GM21381 (cell line): ENCODE measurements at regions not wholly inside any gene's neighbourhood (a gene's known extent, or its start where the extent isn't known, plus 50 kb on each side); places are given as distances from the start of the nearest gene placed in this dataset.
"Not testable (repeated sequence)": the region's sequence is repeated elsewhere in the genome, so short reads cannot be mapped to it uniquely, and the experiment has no call there.

Experiments
- ATAC-seq: cut with Tn5 transposase; IDR thresholded peaks from one replicate; pipeline ENCODE4 v1.9.1; 2021; ENCODE audit warnings: mild to moderate bottlenecking, moderate library complexity; ENCODE audit not compliant: unreplicated experiment

GRCh38 chr3:29171043-29171990 is 109.6 kb upstream of the RBMS3 start:
- ATAC-seq: no peak

GRCh38 chr3:29176501-29176900 is 104.4 kb upstream of the RBMS3 start:
- ATAC-seq: no peak

- ATAC-seq: no peak
These were observed 101.8 kb upstream of the RBMS3 start for GRCh38 chr3:29178809-29179793.

DNA sequence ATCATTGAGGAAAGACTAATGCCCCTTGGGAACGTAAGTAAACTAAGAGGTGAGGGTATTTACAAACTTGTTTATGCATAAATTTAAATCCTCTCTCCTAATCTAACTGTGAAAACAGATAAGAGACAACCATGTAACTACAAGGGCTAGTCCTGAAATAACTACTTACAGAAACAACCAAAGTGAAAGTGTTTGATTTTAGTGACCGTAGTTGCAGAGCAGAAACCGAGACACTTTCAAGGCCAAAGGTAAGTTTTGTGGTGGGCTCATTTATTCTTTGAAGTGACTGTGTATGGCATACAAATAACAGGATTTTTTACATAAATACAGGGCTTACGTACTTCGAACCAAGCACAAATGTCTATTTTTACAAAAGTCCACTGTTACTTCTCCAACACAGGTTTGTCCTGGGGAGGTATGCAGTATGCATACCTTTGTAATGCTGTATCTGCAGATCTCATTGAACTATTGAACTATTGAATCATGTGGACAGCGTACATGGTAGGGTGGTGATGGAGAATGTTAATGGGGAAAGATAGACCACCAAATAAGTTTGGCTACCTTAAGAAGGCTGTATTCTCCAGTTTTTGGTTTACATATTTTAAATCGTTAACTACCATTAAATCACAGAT is 99.6 kb upstream of the RBMS3 start:
- no peak for ATAC-seq

- no peak for ATAC-seq
These were observed 99.0 kb upstream of the RBMS3 start for GRCh38 chr3:29181872-29182271.

GRCh38 chr3:29182828-29183227 is 98.0 kb upstream of the RBMS3 start:
- not testable (repeated sequence) for ATAC-seq

- no peak for ATAC-seq
These were observed 97.4 kb upstream of the RBMS3 start for GRCh38 chr3:29183346-29184087.

DNA sequence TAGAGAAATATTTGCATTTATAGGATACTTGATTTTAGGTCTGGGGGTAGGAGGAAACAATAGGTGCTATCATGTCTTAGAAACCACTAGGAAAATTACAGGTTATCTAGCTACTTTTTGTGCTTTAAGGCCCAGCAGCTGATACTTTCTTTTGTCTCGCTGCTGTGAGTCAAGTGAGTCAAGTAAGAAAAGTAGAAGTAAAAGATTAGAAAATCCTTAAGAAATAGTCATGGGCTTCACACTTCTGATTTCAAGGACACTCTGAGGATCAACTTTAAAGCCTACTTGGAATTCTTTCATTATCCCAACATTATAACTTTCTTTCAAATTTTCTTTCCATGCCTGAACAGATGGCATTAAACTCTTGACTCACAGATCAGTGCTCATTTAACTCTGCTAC is 95.2 kb upstream of the RBMS3 start:
- ATAC-seq: no peak

GRCh38 chr3:29186131-29186599 is 94.7 kb upstream of the RBMS3 start:
- no peak for ATAC-seq

GRCh38 chr3:29186982-29187725 is 93.7 kb upstream of the RBMS3 start:
- no peak for ATAC-seq

- no peak for ATAC-seq
These were observed 91.5 kb upstream of the RBMS3 start for GRCh38 chr3:29189328-29189727.

- ATAC-seq: no peak
These were observed 86.7 kb upstream of the RBMS3 start for GRCh38 chr3:29194139-29194538.

DNA sequence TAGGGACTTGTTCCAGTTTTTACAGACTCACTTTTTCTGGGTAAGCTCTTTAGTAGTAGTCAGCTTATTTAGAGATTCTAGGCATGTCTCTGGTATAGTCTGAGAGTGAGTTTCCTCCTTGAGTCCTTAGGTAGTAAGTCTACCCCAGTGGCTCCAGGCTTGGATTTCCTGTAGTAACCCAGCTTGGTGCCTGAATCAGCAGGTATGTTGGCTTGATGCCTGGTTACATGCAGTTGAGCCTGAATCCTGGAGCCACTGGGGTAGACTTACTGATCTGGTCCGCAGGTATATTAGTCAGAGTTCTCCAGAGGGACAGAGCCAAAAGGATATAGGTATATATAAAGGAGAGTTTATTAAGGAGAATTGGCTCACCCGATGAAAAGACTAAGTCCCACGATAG is 85.8 kb upstream of the RBMS3 start:
- no peak for ATAC-seq

- no peak for ATAC-seq
These were observed 79.3 kb upstream of the RBMS3 start for GRCh38 chr3:29201604-29202003.

GRCh38 chr3:29202378-29202777 is 78.5 kb upstream of the RBMS3 start:
- ATAC-seq: no peak

GRCh38 chr3:29203851-29204250 is 77.0 kb upstream of the RBMS3 start:
- no peak for ATAC-seq

- ATAC-seq: no peak
These were observed 73.4 kb upstream of the RBMS3 start for GRCh38 chr3:29207427-29207826.

DNA sequence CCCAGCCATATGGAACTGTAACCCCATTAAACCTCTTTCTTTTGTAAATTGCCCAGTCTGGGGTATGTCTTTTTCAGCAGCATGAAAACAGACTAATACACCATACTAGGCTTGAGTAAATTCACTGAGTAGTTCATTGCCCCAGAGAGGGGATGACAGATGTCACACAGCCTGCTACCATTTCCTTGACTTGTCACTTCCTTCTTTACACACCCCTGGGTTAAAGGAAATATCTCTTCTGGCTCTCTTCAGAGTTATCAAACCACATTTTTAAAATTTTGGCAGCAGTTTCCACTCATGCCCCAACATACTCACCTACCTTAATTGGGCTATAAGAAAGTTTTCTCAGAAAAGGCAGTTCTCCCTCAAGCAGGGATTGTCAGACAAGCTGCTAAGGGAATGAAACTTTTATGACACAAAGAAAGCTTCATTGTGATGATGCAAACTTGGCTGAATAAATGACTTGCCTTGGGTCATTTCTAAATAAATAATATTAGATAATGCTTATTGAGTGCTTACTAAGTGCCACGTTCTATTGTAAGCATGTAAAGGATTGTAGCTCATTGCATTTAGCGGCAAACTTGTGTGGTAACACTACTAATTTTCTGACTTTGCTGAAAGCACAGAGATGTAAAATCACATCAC is 68.0 kb upstream of the RBMS3 start:
- ATAC-seq: no peak

DNA sequence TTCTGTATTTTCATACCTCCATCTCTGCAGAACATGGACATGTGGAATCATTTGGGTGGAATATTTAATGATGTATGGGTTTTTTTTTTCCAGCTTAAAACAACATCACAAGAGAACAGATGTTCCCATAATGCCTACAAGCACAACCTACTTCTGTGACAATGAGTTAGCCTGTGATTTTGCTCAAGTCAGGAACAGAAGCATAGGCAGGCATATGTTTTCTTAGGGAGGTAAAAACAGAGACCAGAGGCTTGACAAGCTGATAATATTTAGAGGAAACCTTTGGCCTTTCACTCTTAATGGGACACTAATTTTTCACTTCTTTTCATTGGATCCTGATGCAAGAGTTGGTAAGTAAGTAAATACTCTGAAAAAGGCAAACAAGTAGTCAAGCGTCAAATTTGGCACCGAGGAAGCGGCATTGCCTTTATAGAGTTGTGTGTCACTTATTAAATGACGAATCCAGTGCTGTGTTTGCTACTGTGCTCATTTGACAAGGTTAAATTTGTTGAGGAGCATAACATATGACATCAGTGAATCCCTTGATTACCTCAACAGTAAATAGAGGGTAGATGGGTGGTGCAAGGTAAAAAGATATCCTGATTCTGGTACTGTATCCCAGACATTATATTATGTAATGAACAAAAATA is 66.7 kb upstream of the RBMS3 start:
- no peak for ATAC-seq
